ENCODE measurements at regions not wholly inside any gene's neighbourhood (a gene's known extent, or its start where the extent isn't known, plus 50 kb on each side); places are given as distances from the start of the nearest gene placed in this dataset.

- no peak overlapping the region for H3K27ac ChIP-seq
- no peaks in the 10 kb centered on the region for H3K36me3 ChIP-seq
- TF ChIP-seq POLR2AphosphoS5 (IDR thresholded peaks at IDR 0.05): no peak
- no peak for TF ChIP-seq CTCF (IDR thresholded peaks at IDR 0.05)
- no peak overlapping the region for H3K4me3 ChIP-seq
- H3K27me3 ChIP-seq: no peaks in the 10 kb centered on the region
- 81 to 83% methylated on average over 1 of the region's 1 CpG for WGBS, 2 donors (ENCODE audit: low coverage in 1 of 2)
- H3K4me1 ChIP-seq: no peaks in the 10 kb centered on the region
- no peaks in the 10 kb centered on the region for H3K9me3 ChIP-seq
- ATAC-seq: no peak
These were observed 1195.7 kb downstream of the LRFN5 start for GRCh38 chr14:42802346-42802745.

GRCh38 chr14:42792166-42792565 lies 1185.5 kb downstream of the LRFN5 start:
- Histone ChIP-seq H3K4me3 (no peak overlapping the region), H3K27me3 (no peaks in the 10 kb centered on the region), H3K36me3 (no peaks in the 10 kb centered on the region), H3K4me1 (no peaks in the 10 kb centered on the region), H3K27ac (no peak overlapping the region), H3K9me3 (no peaks in the 10 kb centered on the region)
- ATAC-seq: no peak
- WGBS, 2 donors (ENCODE audit: low coverage in 1 of 2): 69 to 92% methylated on average over 1 of the region's 1 CpG
- TF ChIP-seq CTCF (IDR thresholded peaks at IDR 0.05) (no peak), EP300 (IDR thresholded peaks at IDR 0.05) (no peak), POLR2AphosphoS5 (IDR thresholded peaks at IDR 0.05) (no peak), POLR2A (IDR thresholded peaks at IDR 0.05) (no peak)

- Histone ChIP-seq H3K9me3 (peaks cover 0 to 27% (median 1%) of the 10 kb centered on the region in 3 donors), H3K4me1 (no peaks in the 10 kb centered on the region), H3K4me3 (no peak overlapping the region), H3K27ac (no peak overlapping the region), H3K27me3 (no peaks in the 10 kb centered on the region), H3K36me3 (no peaks in the 10 kb centered on the region)
- ATAC-seq: no peak
- TF ChIP-seq POLR2AphosphoS5 (IDR thresholded peaks at IDR 0.05) (no peak), POLR2A (IDR thresholded peaks at IDR 0.05) (no peak), EP300 (IDR thresholded peaks at IDR 0.05) (no peak), CTCF (IDR thresholded peaks at IDR 0.05) (no peak)
- 74 to 78% methylated on average over 3 of the region's 3 CpGs for WGBS, 2 donors (ENCODE audit: low coverage in 1 of 2)
These were observed 1176.1 kb downstream of the LRFN5 start for GRCh38 chr14:42782754-42783153.

GRCh38 chr14:42778984-42779383 lies 1172.3 kb downstream of the LRFN5 start:
- Histone ChIP-seq H3K4me1 (no peaks in the 10 kb centered on the region), H3K4me3 (no peak overlapping the region), H3K27me3 (no peaks in the 10 kb centered on the region), H3K36me3 (no peaks in the 10 kb centered on the region), H3K27ac (no peak overlapping the region), H3K9me3 (peaks cover 0 to 7% (median 0%) of the 10 kb centered on the region in 3 donors)
- TF ChIP-seq POLR2A (IDR thresholded peaks at IDR 0.05) (no peak), CTCF (IDR thresholded peaks at IDR 0.05) (no peak), EP300 (IDR thresholded peaks at IDR 0.05) (no peak), POLR2AphosphoS5 (IDR thresholded peaks at IDR 0.05) (no peak)
- no peak for ATAC-seq
- 96% methylated on average over 2 of the region's 2 CpGs for WGBS, 2 donors (ENCODE audit: low coverage in 1 of 2)

GRCh38 chr14:42750771-42751170 lies 1144.1 kb downstream of the LRFN5 start:
- no peak overlapping the region for H3K4me3 ChIP-seq
- TF ChIP-seq POLR2A (IDR thresholded peaks at IDR 0.05) (no peak), CTCF (IDR thresholded peaks at IDR 0.05) (no peak), POLR2AphosphoS5 (IDR thresholded peaks at IDR 0.05) (no peak), EP300 (IDR thresholded peaks at IDR 0.05) (no peak)
- H3K9me3 ChIP-seq: no peaks in the 10 kb centered on the region
- no peaks in the 10 kb centered on the region for H3K27me3 ChIP-seq
- no peak overlapping the region for H3K27ac ChIP-seq
- H3K36me3 ChIP-seq: no peaks in the 10 kb centered on the region
- ATAC-seq: no peak
- H3K4me1 ChIP-seq: no peaks in the 10 kb centered on the region

All from gastroesophageal sphincter (tissue), 4 donors.